Suprapubic skin (tissue), 3 donors: ENCODE measurements at regions not wholly inside any gene's neighbourhood (a gene's known extent, or its start where the extent isn't known, plus 50 kb on each side); places are given as distances from the start of the nearest gene placed in this dataset.
"Not testable (repeated sequence)": the region's sequence is repeated elsewhere in the genome, so short reads cannot be mapped to it uniquely, and the experiment has no call there.

Experiments used
- EP300 ChIP-seq: sonication (generic); formaldehyde crosslinking; IDR thresholded peaks from one replicate; pipeline ENCODE4 v1.6.1; 2017; ENCODE audit warnings: antibody characterized with exemption
- POLR2A ChIP-seq, 2 donors: fragments of 450-650 bp; IDR thresholded peaks; one replicate each; pipeline ENCODE4 v1.6.1; 2017; ENCODE audit warnings: antibody characterized with exemption in 2 of 2, mild to moderate bottlenecking in 2 of 2, moderate library complexity in 2 of 2
- TF ChIP-seq, protein P1 (sequence below), 2 donors: fragments of 200-600 bp in 1 of 2; fragments of 450-650 bp in 1 of 2; sonication (generic) in 1 of 2; IDR thresholded peaks; one replicate each; pipeline ENCODE4 v1.5.1; 2016 to 2019; ENCODE audit warnings: antibody characterized with exemption in 2 of 2, mild to moderate bottlenecking in 1 of 2, moderate library complexity in 1 of 2

- TF ChIP-seq, protein P1, sequence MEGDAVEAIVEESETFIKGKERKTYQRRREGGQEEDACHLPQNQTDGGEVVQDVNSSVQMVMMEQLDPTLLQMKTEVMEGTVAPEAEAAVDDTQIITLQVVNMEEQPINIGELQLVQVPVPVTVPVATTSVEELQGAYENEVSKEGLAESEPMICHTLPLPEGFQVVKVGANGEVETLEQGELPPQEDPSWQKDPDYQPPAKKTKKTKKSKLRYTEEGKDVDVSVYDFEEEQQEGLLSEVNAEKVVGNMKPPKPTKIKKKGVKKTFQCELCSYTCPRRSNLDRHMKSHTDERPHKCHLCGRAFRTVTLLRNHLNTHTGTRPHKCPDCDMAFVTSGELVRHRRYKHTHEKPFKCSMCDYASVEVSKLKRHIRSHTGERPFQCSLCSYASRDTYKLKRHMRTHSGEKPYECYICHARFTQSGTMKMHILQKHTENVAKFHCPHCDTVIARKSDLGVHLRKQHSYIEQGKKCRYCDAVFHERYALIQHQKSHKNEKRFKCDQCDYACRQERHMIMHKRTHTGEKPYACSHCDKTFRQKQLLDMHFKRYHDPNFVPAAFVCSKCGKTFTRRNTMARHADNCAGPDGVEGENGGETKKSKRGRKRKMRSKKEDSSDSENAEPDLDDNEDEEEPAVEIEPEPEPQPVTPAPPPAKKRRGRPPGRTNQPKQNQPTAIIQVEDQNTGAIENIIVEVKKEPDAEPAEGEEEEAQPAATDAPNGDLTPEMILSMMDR (IDR thresholded peaks at IDR 0.05): not testable (repeated sequence)
- not testable (repeated sequence) for TF ChIP-seq EP300; POLR2A (IDR thresholded peaks at IDR 0.05)
These were observed 303.5 kb downstream of the BCL2L11 start for GRCh38 chr2:111424176-111424575.
